WERI-Rb-1 (cell line): ENCODE measurements at regions not wholly inside any gene's neighbourhood (a gene's known extent, or its start where the extent isn't known, plus 50 kb on each side); places are given as distances from the start of the nearest gene placed in this dataset.

ENCODE experiments used
- DNase-seq: peaks from one replicate; pipeline ENCODE4 v3.0.0-alpha.2; 2020
- H3K27ac ChIP-seq: fragments of 250-450 bp; sonication (Bioruptor Pico); 2 replicates; pipeline ENCODE4 v1.5.1; 2020; ENCODE audit warnings: mild to moderate bottlenecking, moderate library complexity
- H3K27me3 ChIP-seq: fragments of 250-450 bp; sonication (Bioruptor Pico); 2 replicates; pipeline ENCODE4 v1.5.1; 2021; ENCODE audit warnings: mild to moderate bottlenecking, low read depth, moderate library complexity; ENCODE audit not compliant: insufficient read depth, severe bottlenecking
- H3K36me3 ChIP-seq: fragments of 250-450 bp; sonication (Bioruptor Pico); 2 replicates; pipeline ENCODE4 v1.5.1; 2020; ENCODE audit warnings: mild to moderate bottlenecking, moderate library complexity
- H3K4me3 ChIP-seq: 2 replicates; pipeline ENCODE4 v1.5.1; 2011; ENCODE audit warnings: low read depth, mild to moderate bottlenecking, control low read depth, low read length
- H3K9me3 ChIP-seq: fragments of 250-450 bp; sonication (Bioruptor Pico); 2 replicates; pipeline ENCODE4 v1.5.1; 2021; ENCODE audit warnings: mild to moderate bottlenecking, moderate library complexity; ENCODE audit not compliant: severe bottlenecking
- CTCF ChIP-seq: IDR thresholded peaks from 2 replicates; pipeline ENCODE4 v1.5.1; 2011; ENCODE audit warnings: low read depth, mild to moderate bottlenecking, control low read depth, inconsistent platforms, low read length

GRCh38 chr15:60257591-60258159 is 140.1 kb downstream of the ANXA2 start:
- H3K36me3 ChIP-seq = no peaks in the 10 kb centered on the region

GRCh38 chr15:60259469-60259868 is 138.3 kb downstream of the ANXA2 start:
- no peak for TF ChIP-seq CTCF
- Histone ChIP-seq H3K27me3 (no peaks in the 10 kb centered on the region), H3K9me3 (no peaks in the 10 kb centered on the region), H3K27ac (no peak overlapping the region), H3K4me3 (no peak overlapping the region), H3K36me3 (no peaks in the 10 kb centered on the region)
- DNase-seq = no peak

More at GRCh38 chr15:60257591-60258159, 140.1 kb downstream of the ANXA2 start:
- Histone ChIP-seq H3K27me3 (no peaks in the 10 kb centered on the region), H3K27ac (no peak overlapping the region), H3K9me3 (no peaks in the 10 kb centered on the region), H3K4me3 (no peak overlapping the region)
- no peak for TF ChIP-seq CTCF
- DNase-seq = no peak

GRCh38 chr15:60264088-60264487 is 133.7 kb downstream of the ANXA2 start:
- TF ChIP-seq CTCF = no peak
- Histone ChIP-seq H3K27ac (no peak overlapping the region), H3K9me3 (no peaks in the 10 kb centered on the region), H3K36me3 (no peaks in the 10 kb centered on the region), H3K27me3 (no peaks in the 10 kb centered on the region), H3K4me3 (no peak overlapping the region)
- DNase-seq = no peak

- Histone ChIP-seq H3K27ac (no peak overlapping the region), H3K4me3 (no peak overlapping the region), H3K27me3 (no peaks in the 10 kb centered on the region), H3K36me3 (no peaks in the 10 kb centered on the region), H3K9me3 (no peaks in the 10 kb centered on the region)
- no peak for DNase-seq
- no peak for TF ChIP-seq CTCF
Observed at GRCh38 chr15:60264566-60264965, 133.2 kb downstream of the ANXA2 start.

GRCh38 chr15:60265057-60265456 is 132.7 kb downstream of the ANXA2 start:
- Histone ChIP-seq H3K27me3 (no peaks in the 10 kb centered on the region), H3K4me3 (no peak overlapping the region), H3K27ac (no peak overlapping the region), H3K9me3 (no peaks in the 10 kb centered on the region), H3K36me3 (no peaks in the 10 kb centered on the region)
- no peak for TF ChIP-seq CTCF
- no peak for DNase-seq

- peak; percentile 37 for TF ChIP-seq CTCF
- Histone ChIP-seq H3K36me3 (no peaks in the 10 kb centered on the region), H3K9me3 (peaks cover 14% of the 10 kb centered on the region), H3K27ac (no peak overlapping the region), H3K4me3 (no peak overlapping the region), H3K27me3 (no peaks in the 10 kb centered on the region)
- no peak for DNase-seq
Observed at GRCh38 chr15:60272623-60273022, 125.2 kb downstream of the ANXA2 start.
